Muscle of arm (tissue), 1 donor: ENCODE measurements at regions not wholly inside any gene's neighbourhood (a gene's known extent, or its start where the extent isn't known, plus 50 kb on each side); places are given as distances from the start of the nearest gene placed in this dataset.
A peak's percentile ranks its signal among the peaks of the same experiment; 100 is the strongest.
"Not testable (repeated sequence)": the region's sequence is repeated elsewhere in the genome, so short reads cannot be mapped to it uniquely, and the experiment has no call there.

Experiments
- DNase-seq: peaks from one replicate; pipeline ENCODE4 v3.0.0-alpha.2; 2013

DNA sequence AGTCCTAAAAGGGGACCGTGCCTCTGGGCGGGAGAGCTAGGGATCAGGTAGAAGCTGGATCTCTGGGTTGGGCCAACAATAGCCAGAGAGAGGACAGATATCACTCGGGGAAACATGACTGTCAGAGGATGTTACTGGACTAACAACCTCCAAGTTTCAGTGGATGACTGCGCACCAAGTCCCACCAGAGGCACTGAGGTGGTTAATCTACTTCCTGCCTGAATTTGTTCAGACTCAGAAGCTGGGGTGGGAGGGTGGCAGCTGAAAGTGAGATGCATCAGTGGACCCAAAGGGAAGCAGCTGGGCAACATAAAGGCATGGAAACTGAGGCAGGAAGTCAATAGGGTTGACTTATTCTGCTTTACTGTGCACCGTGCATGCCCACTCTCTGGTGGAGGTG lies 130.1 kb upstream of the SLC44A1 start:
- DNase-seq, result no peak

DNA sequence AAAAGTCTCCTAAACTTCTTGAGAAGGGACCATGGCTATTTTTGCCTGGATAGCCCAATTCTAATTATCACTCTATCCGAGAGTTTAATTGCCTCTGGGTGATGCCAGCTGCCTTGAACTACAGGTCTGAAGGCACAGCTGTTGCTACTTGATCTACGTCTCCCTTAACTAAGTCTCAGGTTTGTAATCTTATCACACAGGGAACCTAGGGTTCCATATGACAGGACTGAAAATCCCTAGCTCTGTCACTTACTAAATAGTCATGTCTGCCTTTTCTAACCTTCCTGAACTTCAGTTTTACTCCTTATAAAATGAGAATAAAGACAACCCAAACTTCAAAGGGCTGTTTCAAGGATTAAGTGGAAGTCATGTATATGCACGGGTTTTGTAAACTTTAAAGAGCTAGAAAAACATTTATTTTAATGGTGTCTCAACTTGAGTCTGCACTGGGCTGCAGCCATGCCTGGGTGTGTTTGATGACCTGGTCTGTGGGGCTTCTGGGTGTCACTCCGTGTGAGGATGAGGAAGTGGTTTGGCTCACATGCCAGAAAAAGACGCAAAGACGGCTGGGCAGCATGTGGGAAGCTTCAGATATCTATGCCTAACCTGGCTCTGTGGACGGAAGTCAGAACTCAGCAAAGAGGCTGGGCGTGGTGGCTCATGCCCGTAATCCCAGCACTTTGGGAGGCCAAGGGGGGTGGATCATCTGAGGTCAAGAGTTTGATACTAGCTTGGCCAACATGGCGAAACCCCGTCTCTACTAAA lies 129.3 kb upstream of the SLC44A1 start:
- peak; percentile 13 for DNase-seq

DNA sequence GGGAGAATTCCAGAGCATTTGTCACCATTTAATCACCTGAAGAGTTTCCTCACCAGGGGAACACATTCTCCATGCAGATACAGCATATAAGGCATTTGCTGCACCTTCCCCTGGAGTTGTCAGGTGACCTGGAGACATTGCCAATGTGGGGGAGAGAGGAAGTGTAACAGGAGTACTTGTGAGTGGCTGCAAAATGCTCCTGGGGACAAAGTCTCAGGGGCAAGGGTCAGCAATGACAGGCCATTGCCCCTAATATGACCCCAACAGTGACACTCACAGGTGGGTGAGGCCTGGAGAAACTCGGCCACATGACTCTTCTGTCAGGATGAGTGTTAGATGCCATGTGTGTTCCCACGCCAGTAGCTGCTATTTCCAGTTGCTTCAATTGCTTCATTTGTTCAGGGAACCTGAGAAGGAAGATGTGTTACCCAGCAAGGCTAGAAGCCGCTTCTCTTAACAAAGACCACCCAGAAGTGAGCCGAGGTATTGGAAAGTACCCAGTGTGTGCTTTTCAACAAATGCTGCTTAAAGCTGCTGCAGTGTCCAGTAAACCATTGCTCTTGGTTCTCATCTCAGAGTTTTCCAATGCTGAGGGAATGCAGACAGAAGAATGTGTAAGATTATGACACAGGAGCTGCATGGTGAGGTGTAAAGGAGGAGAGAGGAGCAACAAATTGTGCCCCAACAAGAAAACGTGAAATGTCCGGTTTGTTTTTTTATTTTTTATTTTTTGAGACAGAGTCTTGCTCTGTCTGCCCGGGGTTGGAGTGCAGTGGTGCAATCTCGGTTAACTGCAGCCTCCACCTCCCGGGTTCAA lies 128.2 kb upstream of the SLC44A1 start:
- no peak for DNase-seq

DNA sequence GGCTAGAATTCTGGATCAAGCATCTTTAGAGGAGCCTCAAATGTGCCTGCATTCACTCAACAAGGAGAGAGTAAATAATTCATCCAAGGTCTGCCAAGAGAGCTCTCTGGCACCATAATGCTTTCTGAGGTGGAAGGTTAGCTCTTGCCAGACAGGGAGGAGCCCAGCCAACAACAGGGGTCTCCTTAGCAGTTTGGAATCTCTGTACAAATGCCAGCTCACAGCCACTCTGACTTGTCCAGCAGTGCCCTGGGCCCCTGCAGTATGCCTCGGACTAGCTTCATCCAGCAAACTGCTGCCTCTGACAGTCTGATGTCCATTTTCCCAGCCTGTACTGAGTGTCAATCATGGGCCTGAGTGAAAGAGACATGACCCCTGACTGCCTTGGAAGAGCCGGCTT lies 127.2 kb upstream of the SLC44A1 start:
- no peak for DNase-seq

DNA sequence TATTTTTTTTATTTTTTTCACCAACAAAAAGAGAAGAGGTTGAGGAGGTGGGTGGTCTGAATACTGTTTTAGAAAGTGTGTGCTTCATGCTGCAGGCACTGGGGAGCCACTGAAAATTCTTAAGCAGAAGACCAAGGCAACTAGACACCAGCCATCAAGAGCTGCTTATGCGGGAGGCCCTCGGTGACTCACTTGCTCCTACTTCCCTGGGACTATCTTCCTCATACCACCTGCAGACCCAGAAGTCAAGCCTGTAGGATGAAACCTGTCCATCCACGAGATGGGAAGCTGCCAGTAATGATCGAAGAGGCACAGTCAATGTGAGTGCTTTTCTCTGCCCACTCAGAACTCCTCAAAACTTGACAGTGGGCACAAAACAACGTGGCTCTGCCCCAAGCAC lies 125.8 kb upstream of the SLC44A1 start:
- no peak for DNase-seq

- no peak for DNase-seq
These were observed 125.3 kb upstream of the SLC44A1 start for GRCh38 chr9:105119156-105119555.

GRCh38 chr9:105121861-105122430 lies 122.5 kb upstream of the SLC44A1 start:
- no peak for DNase-seq

DNA sequence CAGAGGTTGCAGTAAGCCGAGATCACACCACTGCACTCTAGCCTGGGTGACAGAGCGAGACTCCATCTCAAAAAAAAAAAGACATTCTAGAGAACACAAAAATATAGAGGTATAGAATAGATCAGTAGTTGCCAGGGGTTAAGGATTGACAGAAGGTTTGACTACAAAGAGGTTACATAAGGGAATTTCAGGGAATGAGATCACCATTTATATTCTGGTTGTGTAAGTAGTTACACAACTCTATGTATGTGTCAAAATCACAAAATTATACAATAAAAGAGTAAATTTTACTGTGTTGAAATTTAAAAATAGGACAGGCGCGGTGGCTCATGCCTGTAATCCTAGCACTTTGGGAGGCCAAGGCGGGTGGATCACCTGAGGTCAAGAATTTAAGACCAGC lies 119.9 kb upstream of the SLC44A1 start:
- DNase-seq, result not testable (repeated sequence)

DNA sequence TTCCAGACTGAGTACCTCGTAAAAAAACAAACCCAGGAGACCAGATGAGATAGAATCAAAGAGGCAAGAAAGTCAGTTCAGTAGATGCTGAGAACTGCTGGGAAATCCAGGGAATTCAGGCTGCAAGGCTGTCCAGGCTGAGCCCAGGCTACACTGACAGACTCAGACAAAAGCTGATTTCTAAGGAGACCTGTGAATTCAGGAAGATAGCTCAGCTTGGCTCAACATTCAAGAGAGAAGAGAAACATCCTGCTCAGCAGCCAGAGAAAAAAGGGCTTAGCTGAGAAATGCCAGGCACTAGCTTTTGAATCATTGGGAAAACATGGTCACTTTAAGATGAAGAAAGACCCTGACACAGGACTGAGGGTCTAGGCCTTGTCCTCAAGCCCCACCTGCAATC lies 118.2 kb upstream of the SLC44A1 start:
- DNase-seq, result no peak

GRCh38 chr9:105127863-105128220 lies 116.6 kb upstream of the SLC44A1 start:
- no peak for DNase-seq

GRCh38 chr9:105128908-105129600 lies 115.4 kb upstream of the SLC44A1 start:
- no peak for DNase-seq

- DNase-seq, result no peak
These were observed 114.7 kb upstream of the SLC44A1 start for GRCh38 chr9:105129731-105130130.

- no peak for DNase-seq
These were observed 112.5 kb upstream of the SLC44A1 start for GRCh38 chr9:105131981-105132380.

DNA sequence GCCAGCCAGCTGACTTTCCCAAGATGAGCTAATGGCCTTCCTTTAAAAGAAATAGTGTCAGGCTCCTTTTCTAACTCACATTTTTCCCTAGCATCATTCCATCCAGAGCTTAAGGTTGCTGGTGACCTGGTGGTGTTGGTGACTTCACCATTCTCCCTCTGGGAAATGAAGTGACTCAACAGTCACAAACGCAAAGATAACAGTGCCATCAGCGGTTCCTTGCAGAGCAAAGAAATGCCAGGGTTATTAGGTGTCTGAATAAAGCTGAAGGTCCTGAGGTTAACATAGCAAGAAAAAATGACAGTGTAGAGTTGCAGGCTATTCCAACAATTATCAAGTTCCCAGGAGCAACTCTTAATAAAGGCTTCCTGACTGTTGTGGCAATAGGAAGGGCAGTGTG lies 111.8 kb upstream of the SLC44A1 start:
- DNase-seq, result no peak

DNA sequence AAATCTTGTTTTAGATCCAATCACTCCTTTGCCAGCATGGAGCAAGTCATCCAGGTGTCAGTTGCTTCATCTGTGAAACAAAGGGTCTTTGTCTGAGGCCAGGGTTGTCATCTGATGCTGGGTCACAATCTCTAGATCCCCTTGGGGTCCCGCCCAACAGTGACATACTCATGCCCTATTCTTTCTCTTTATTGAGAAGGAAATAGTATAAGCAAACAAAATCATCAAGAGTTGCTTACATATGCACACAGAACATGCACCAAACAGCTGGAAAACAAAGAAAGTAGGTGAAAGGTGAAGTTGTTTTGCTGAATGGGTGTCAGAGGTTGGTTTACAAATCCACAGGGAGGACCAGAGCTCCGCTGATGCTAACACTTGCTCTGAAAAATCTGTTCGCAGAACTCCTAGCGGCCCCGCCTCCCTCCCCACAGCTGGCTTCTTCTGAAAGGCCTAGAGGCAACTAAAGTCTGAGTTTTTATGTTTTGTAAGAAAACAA lies 106.1 kb upstream of the SLC44A1 start:
- peak; percentile 41 for DNase-seq

DNA sequence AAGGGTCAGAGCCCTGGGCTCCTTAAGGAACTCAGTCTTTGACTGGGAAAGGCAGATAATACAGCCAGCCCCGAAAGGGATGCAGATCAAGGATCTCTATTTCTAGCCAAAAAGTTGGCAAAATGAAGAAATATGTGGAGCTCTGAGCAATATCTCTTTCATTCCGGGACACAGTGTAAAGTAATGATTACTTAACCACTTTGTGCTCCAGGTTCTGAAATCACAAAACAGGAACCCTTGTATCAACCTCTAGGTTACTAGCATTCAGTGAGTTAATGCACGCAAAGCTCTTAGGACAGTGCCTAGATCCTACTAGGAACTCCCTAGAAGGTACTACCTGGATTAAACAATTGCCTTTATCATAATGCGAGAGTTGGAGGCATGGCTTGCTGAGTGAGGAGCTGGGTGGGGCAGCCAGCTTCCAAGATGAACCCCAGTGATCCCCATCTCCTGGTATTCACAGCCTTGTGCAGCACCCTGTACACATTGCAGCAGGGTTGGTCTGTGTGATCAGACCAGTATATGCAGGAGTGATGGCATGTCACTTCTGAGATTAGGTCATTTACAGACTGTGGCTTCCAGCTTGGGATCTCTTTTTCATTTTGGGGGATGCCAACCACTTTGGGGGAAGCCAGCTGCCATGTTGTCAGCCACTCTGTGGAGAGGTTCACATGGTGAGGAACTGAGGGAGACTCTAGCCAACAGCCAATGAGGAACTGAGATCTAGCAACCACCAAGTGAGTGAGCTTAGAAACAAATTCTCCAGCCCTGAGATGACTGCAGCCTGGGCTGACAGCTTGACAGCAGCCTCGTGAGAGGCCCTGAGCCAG lies 103.1 kb upstream of the SLC44A1 start:
- no peak for DNase-seq

DNA sequence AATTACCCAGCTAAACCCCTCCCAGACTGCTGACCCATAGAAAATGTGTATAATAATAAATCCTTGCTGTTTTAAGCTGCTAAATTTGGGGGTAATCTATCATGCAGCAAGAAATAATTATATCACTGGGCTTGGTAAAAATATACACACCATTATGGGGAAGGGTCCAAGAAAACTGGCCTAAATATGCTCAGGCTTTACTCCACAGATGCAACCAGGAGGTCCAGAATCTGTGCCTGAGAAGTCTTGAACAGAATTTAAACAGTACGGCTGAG lies 102.5 kb upstream of the SLC44A1 start:
- no peak for DNase-seq

DNA sequence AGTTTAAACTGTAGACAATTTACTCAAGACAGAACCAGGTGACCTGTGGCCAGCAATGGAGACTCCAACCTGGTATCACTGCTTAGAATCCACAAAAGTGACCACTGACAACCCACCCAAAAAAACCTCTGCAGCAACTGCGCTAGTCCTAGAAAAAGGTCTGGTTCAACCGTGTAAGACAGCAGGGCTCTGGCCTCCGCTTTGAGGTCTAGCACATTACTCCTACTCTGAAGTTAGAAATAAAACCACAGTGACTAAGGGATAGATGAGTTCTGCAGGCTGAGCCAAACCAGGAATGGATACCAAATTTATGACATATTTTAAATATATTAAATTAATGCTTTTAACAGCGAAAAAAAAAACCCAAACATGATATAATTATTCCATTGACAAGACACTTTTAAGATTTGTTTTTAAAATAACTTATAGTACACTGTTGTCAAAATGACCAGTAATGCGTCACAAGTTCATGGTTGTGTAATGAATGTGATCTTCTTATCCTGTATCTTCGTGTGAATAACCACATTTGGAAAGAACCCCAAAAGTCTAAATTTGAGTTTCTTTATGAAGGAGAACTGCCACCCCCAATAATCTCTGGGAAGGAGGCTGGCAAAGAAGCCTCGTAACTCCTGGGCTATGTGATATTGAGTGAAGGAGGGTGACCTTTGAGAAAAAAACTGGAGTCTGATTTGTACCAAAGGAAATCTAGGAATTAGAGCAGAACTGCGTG lies 101.9 kb upstream of the SLC44A1 start:
- DNase-seq, result no peak

DNA sequence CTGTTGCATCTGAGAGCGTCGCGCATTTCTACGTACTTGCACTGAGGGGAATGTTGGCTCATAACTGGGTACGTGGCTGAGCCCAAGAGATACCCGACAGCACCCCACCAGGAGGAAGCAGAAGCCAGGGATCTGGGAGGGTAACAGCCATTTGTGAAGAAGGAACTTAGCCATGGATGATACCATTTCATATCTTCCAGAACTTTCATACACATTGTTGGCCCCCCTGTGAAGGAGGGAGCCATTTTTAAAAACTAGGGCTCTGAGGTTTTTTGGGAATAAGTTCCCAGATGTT lies 101.4 kb upstream of the SLC44A1 start:
- DNase-seq, result no peak

GRCh38 chr9:105144076-105144475 lies 100.4 kb upstream of the SLC44A1 start:
- DNase-seq, result no peak

DNA sequence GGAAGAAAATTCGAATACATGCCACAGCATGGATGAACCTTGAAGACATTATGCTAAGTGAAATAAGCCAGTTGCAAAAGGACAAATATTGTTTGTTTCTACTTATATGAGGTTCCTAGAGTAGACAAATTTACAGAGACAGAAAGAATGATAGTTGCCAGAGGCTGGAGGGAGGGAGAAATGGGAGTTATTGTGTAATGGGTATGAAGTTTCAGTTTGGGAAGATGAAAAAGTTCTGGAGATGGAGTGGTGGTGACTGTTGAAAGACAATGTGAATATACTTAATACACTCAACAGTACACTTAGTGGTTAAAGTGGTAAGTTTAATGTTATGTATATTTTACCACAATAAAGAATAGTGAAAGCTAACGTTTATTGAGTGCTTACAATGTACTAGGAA lies 99.6 kb upstream of the SLC44A1 start:
- no peak for DNase-seq
